HCT116 (cell line): ENCODE measurements at regions not wholly inside any gene's neighbourhood (a gene's known extent, or its start where the extent isn't known, plus 50 kb on each side); places are given as distances from the start of the nearest gene placed in this dataset.

Experiments
- ATAC-seq: fragments of 200-7000 bp; cut with Tn5 transposase; 2 replicates; pipeline ENCODE4 v1.9.1; 2020; ENCODE audit warnings: mild to moderate bottlenecking, moderate library complexity
- BruUV-seq: library from RNA; stranded (reverse); fragments of 400-500 nt; replicated peaks from 2 replicates; lab custom pipeline; 2021; lab: Mats Ljungman, UMichigan
- CTCF ChIA-PET: fragments of 300-600 bp; sonication (Branson Sonifier 250); formaldehyde crosslinking; loops from one replicate; lab custom pipeline; 2021; ENCODE audit warnings: antibody characterized with exemption; lab: Charles Lee
- POLR2A ChIA-PET: fragments of 300-600, 350-600 bp; sonication (Branson Sonifier 250); formaldehyde crosslinking; loops from one replicate; lab custom pipeline; 2021; ENCODE audit warnings: antibody characterized with exemption; lab: Charles Lee
- RAD21 ChIA-PET, 2 experiments: fragments of 300-600 bp; sonication (Branson Sonifier 250); formaldehyde crosslinking; loops; one replicate each; lab custom pipeline; 2023; ENCODE audit warnings: low total read pairs in 2 of 2; ENCODE audit not compliant: uncharacterized antibody in 2 of 2, unreplicated experiment in 2 of 2, low non-redundant PET in 1 of 2; lab: Charles Lee
- DNase-seq: peaks from one replicate; pipeline ENCODE4 v3.0.0-alpha.2; 2010; ENCODE audit warnings: low read depth, low spot score
- H2AFZ ChIP-seq: fragments of 200-600 bp; shearing (Covaris generic), sonication (generic); 2 replicates; pipeline ENCODE4 v1.6.1; 2017; ENCODE audit warnings: low read depth, mixed run types, mixed read lengths, antibody characterized with exemption, low read length; ENCODE audit not compliant: poor library complexity, severe bottlenecking
- H3K27ac ChIP-seq: 2 replicates; pipeline ENCODE4 v1.5.1; 2012; ENCODE audit warnings: low read depth, low read length
- H3K27me3 ChIP-seq: fragments of 200-600 bp; sonication (generic); 2 replicates; pipeline ENCODE4 v1.6.1; 2016; ENCODE audit warnings: mixed run types, low read length, mixed read lengths; ENCODE audit not compliant: insufficient read depth
- H3K36me3 ChIP-seq, 2 experiments: fragments of 200-500 bp in 1 of 2; fragments of 200-600 bp in 1 of 2; sonication (Bioruptor generic) in 1 of 2; sonication (generic) in 1 of 2; 2 replicates each; pipeline versions ENCODE4 v1.5.1 to v1.6.1; 2014 to 2016; ENCODE audit warnings: low read length in 2 of 2, inconsistent platforms in 1 of 2, mixed read lengths in 1 of 2, mixed run types in 1 of 2; ENCODE audit not compliant: insufficient read depth in 2 of 2, control insufficient read depth in 1 of 2
- H3K4me1 ChIP-seq, 2 experiments: fragments of 200-600 bp in 1 of 2; sonication (generic) in 1 of 2; 2 replicates each; pipeline versions ENCODE4 v1.5.1 to v1.6.1; 2012 to 2017; ENCODE audit warnings: low read length in 2 of 2, inconsistent platforms in 1 of 2, mild to moderate bottlenecking in 1 of 2, mixed read lengths in 1 of 2, mixed run types in 1 of 2, moderate library complexity in 1 of 2; ENCODE audit not compliant: insufficient read depth in 2 of 2, control insufficient read depth in 1 of 2
- H3K4me2 ChIP-seq: fragments of 200-600 bp; sonication (generic); 2 replicates; pipeline ENCODE4 v1.6.1; 2017; ENCODE audit warnings: mixed run types, low read length, mixed read lengths
- H3K4me3 ChIP-seq, 2 experiments: fragments of 200-600 bp in 1 of 2; sonication (generic) in 1 of 2; replicated peaks in 1 of 2; 2 replicates each; pipeline ENCODE4 v1.5.1; 2011 to 2016; ENCODE audit warnings: low read length in 2 of 2, control low read depth in 1 of 2, low read depth in 1 of 2, mild to moderate bottlenecking in 1 of 2, mixed read lengths in 1 of 2, mixed run types in 1 of 2
- H3K79me2 ChIP-seq: fragments of 200-600 bp; sonication (generic); 2 replicates; pipeline ENCODE4 v1.6.1; 2017; ENCODE audit warnings: mild to moderate bottlenecking, mixed run types, low read length, moderate library complexity, mixed read lengths; ENCODE audit not compliant: insufficient read depth
- H3K9ac ChIP-seq: fragments of 200-600 bp; sonication (generic); 2 replicates; pipeline ENCODE4 v1.6.1; 2016; ENCODE audit warnings: low read length, mixed read lengths
- H3K9me2 ChIP-seq: fragments of 200-600 bp; sonication (generic), shearing (Covaris generic); 2 replicates; pipeline ENCODE4 v1.6.1; 2017; ENCODE audit warnings: mixed run types, mild to moderate bottlenecking, moderate library complexity; ENCODE audit not compliant: insufficient read depth
- H3K9me3 ChIP-seq, 2 experiments: fragments of 200-500 bp in 1 of 2; fragments of 200-600 bp in 1 of 2; sonication (Bioruptor generic) in 1 of 2; sonication (generic) in 1 of 2; 2 replicates each; pipeline ENCODE4 v1.6.1; 2014 to 2017; ENCODE audit warnings: low read length in 2 of 2, mixed read lengths in 2 of 2, inconsistent platforms in 1 of 2, low read depth in 1 of 2, mild to moderate bottlenecking in 1 of 2, mixed run types in 1 of 2, moderate library complexity in 1 of 2; ENCODE audit not compliant: control insufficient read depth in 1 of 2, insufficient read depth in 1 of 2
- H4K20me1 ChIP-seq: fragments of 200-600 bp; sonication (generic), shearing (Covaris generic); 2 replicates; pipeline ENCODE4 v1.6.1; 2017; ENCODE audit warnings: mixed run types, mild to moderate bottlenecking, moderate library complexity; ENCODE audit not compliant: insufficient read depth
- ATF3 ChIP-seq: IDR thresholded peaks from 2 replicates; pipeline ENCODE4 v1.6.1; 2012
- CBX3 ChIP-seq: IDR thresholded peaks from 2 replicates; pipeline ENCODE4 v1.6.1; 2012; ENCODE audit warnings: low read depth
- CEBPB ChIP-seq: IDR thresholded peaks from 2 replicates; pipeline ENCODE4 v1.6.1; 2012; ENCODE audit warnings: low read depth
- CTCF ChIP-seq, 3 experiments: fragments of 200-600 bp in 1 of 3; sonication (generic) in 1 of 3; IDR thresholded peaks in 2 of 3; conservative IDR thresholded peaks in 1 of 3; 2 replicates each; pipeline ENCODE4 v1.5.1; 2012 to 2017; ENCODE audit warnings: low read depth in 2 of 3, low read length in 2 of 3, antibody characterized with exemption in 1 of 3, borderline replicate concordance in 1 of 3, control low read depth in 1 of 3, mild to moderate bottlenecking in 1 of 3, mixed read lengths in 1 of 3, mixed run types in 1 of 3, moderate library complexity in 1 of 3; ENCODE audit not compliant: insufficient read depth in 1 of 3
- ELF1 ChIP-seq: IDR thresholded peaks from 2 replicates; pipeline ENCODE4 v1.6.1; 2012; ENCODE audit warnings: low read depth, borderline replicate concordance
- EZH2 ChIP-seq: fragments of 200-600 bp; sonication (generic); IDR thresholded peaks from 2 replicates; pipeline ENCODE4 v1.6.1; 2017; ENCODE audit warnings: antibody characterized with exemption, mixed run types
- EZH2phosphoT487 ChIP-seq: fragments of 200-600 bp; IDR thresholded peaks from 2 replicates; pipeline ENCODE4 v1.6.1; 2018; ENCODE audit warnings: antibody characterized with exemption, borderline replicate concordance
- FOSL1 ChIP-seq: IDR thresholded peaks from 2 replicates; pipeline ENCODE4 v1.6.1; 2012; ENCODE audit warnings: low read depth
- MAX ChIP-seq: IDR thresholded peaks from 2 replicates; pipeline ENCODE4 v1.6.1; 2012
- POLR2AphosphoS5 ChIP-seq: IDR thresholded peaks from 2 replicates; pipeline ENCODE4 v1.6.1; 2011; ENCODE audit warnings: mild to moderate bottlenecking, low read depth, low read length, moderate library complexity
- RAD21 ChIP-seq: IDR thresholded peaks from 2 replicates; pipeline ENCODE4 v1.6.1; 2012; ENCODE audit warnings: low read depth, mild to moderate bottlenecking
- SIN3A ChIP-seq: IDR thresholded peaks from 2 replicates; pipeline ENCODE4 v1.6.1; 2012; ENCODE audit warnings: low read depth
- SP1 ChIP-seq: IDR thresholded peaks from 2 replicates; pipeline ENCODE4 v1.6.1; 2012; ENCODE audit warnings: low read depth
- TCF7L2 ChIP-seq: IDR thresholded peaks from 2 replicates; pipeline ENCODE4 v1.7.0; 2011; ENCODE audit warnings: borderline replicate concordance, inconsistent platforms; ENCODE audit not compliant: insufficient read depth, insufficient read length; ENCODE audit errors: extremely low read depth
- YY1 ChIP-seq: IDR thresholded peaks from 2 replicates; pipeline ENCODE4 v1.6.1; 2011; ENCODE audit warnings: low read length, low read depth, moderate library complexity, mild to moderate bottlenecking; ENCODE audit not compliant: insufficient replicate concordance; ENCODE audit errors: extremely low read depth
- ZBTB33 ChIP-seq: IDR thresholded peaks from 2 replicates; pipeline ENCODE4 v1.6.1; 2011; ENCODE audit warnings: mild to moderate bottlenecking, low read length, moderate library complexity; ENCODE audit not compliant: insufficient replicate concordance; ENCODE audit errors: extremely low read depth
- ZFX ChIP-seq: fragments of 450-650 bp; IDR thresholded peaks from 2 replicates; pipeline ENCODE4 v1.6.1; 2017
- intact Hi-C: fragments of 100-400 bp; cut with micrococcal nuclease; formaldehyde crosslinking; loops from 2 replicates; pipeline ENCODE4 v1.10.0; 2022

- Histone ChIP-seq H4K20me1 (no peaks in the 10 kb centered on the region), H3K9ac (no peak overlapping the region), H3K27me3 (no peaks in the 10 kb centered on the region), H3K9me2 (no peaks in the 10 kb centered on the region), H2AFZ (no peak overlapping the region), H3K4me3 (no peak overlapping the region), H3K4me2 (no peak overlapping the region), H3K4me1 (no peaks in the 10 kb centered on the region), H3K9me3 (peaks cover 0 to 7% of the 10 kb centered on the region in 2 experiments; a peak in 2 of 4 replicates), H3K79me2 (no peaks in the 10 kb centered on the region), H3K27ac (no peak overlapping the region), H3K36me3 (no peaks in the 10 kb centered on the region)
- no peak for TF ChIP-seq EZH2phosphoT487
- no peak for TF ChIP-seq SIN3A
- no peak for TF ChIP-seq TCF7L2
- TF ChIP-seq RAD21: no peak
- TF ChIP-seq ZFX: no peak
- TF ChIP-seq POLR2AphosphoS5: no peak
- no peak for TF ChIP-seq CEBPB
- TF ChIP-seq EZH2: no peak
- TF ChIP-seq ZBTB33: no peak
- TF ChIP-seq ELF1: no peak
- no peak for TF ChIP-seq MAX
- TF ChIP-seq CTCF (IDR thresholded peaks at IDR 0.05 in 2 of 3, conservative IDR thresholded peaks at IDR 0.05 in 1 of 3; ENCODE audit: borderline replicate concordance in 1 of 3, insufficient read depth in 1 of 3, low read depth in 2 of 3, low read length in 2 of 3): no peak
- TF ChIP-seq SP1: no peak
- TF ChIP-seq CBX3: no peak
- no peak for TF ChIP-seq ATF3
- TF ChIP-seq YY1: no peak
- no peak for TF ChIP-seq FOSL1
- intact Hi-C loops: no loop called here
- no TSS peak for BruUV-seq
- ChIA-PET POLR2A (no interaction called here), CTCF (no interaction called here), RAD21 (no interaction called here)
- no peak for DNase-seq
- no peak for ATAC-seq
Measured at GRCh38 chr18:30135938-30136337, 906.6 kb downstream of the DSC3 start.
